ENCODE measurements at regions not wholly inside any gene's neighbourhood (a gene's known extent, or its start where the extent isn't known, plus 50 kb on each side); places are given as distances from the start of the nearest gene placed in this dataset.

DNA sequence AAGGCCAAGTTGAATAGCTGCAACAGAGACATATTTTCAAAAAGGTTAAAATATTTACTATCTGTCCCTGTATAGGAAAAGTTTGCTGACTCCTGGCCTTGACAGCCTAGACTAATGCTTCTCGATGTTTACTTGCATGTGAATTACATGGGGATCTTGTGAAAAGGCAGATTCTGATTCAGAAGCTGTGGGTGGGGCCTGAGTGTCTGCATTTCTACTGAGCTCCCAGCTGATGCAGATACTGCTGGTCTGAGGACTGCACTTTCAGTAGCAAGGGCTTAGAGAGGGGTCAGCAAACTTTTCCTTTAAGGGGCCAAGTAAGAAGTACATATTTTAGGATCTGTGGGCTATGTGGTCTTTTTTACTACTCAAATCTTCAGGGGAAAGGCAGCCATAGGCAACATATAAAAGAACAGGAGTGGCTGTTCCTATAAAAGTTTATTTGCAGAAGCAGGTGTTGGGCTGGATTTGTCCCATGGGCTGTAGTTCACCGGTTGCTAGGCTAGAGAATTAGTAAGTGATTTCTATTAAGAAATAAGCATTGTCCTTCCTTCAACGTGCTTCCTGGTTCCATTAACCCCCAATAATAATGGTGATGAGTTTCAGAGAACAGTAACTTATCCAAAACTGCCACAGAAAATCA, 97.2 kb upstream of the PDE5A start:
- no peaks in the 10 kb centered on the region for H3K9me3 ChIP-seq (replicated peaks; ENCODE audit: control insufficient read depth, insufficient read depth, low read length)
- ChIA-PET CTCF (no interaction called here), SMC1A (ENCODE audit: uncharacterized antibody, unreplicated experiment) (no interaction called here), POLR2A (no interaction called here), RAD21 (ENCODE audit: unreplicated experiment) (no interaction called here)
- H3K27ac ChIP-seq (ENCODE audit: control insufficient read depth, insufficient read depth): no peak overlapping the region
- H3K36me3 ChIP-seq (ENCODE audit: control insufficient read depth in 2 of 2, insufficient read depth in 2 of 2, low read length in 1 of 2): no peaks in the 10 kb centered on the region
- no peak for DNase-seq (ENCODE audit: low read depth, low spot score)
- FAIRE-seq: no peak
- in situ Hi-C loops (cut with MboI): no loop called here
- WGBS (ENCODE audit: insufficient coverage, insufficient replicate concordance, low lambda C conversion rate, missing lambda C conversion rate): 48% methylated on average over 3 of the region's 3 CpGs
- no peak overlapping the region for H3K4me3 ChIP-seq
- no peak for ATAC-seq
- intact Hi-C loops (cut with micrococcal nuclease; ENCODE audit: unreplicated experiment): no loop called here
- TF ChIP-seq SREBF1 (IDR thresholded peaks at IDR 0.05; ENCODE audit: low read length): no peak
- no TSS peak for BruUV-seq (replicated peaks)
- no peak overlapping the region for H3K4me2 ChIP-seq (ENCODE audit: control insufficient read depth, insufficient read depth)
- H3K4me1 ChIP-seq (ENCODE audit: control insufficient read depth, insufficient read depth, low read length): no peaks in the 10 kb centered on the region
- no peak overlapping the region for H3K9ac ChIP-seq (ENCODE audit: control insufficient read depth, insufficient read depth, low read length)
- no peak overlapping the region for H2AFZ ChIP-seq (ENCODE audit: control insufficient read depth, low read depth, low read length)
- H3K79me2 ChIP-seq (ENCODE audit: control insufficient read depth, insufficient read depth, low read length): no peaks in the 10 kb centered on the region
- H3K27me3 ChIP-seq (replicated peaks in 1 of 2; ENCODE audit: control insufficient read depth in 2 of 2, insufficient read depth in 2 of 2, low read length in 1 of 2): no peaks in the 10 kb centered on the region
- no peaks in the 10 kb centered on the region for H4K20me1 ChIP-seq (ENCODE audit: control insufficient read depth, insufficient read depth)

DNA sequence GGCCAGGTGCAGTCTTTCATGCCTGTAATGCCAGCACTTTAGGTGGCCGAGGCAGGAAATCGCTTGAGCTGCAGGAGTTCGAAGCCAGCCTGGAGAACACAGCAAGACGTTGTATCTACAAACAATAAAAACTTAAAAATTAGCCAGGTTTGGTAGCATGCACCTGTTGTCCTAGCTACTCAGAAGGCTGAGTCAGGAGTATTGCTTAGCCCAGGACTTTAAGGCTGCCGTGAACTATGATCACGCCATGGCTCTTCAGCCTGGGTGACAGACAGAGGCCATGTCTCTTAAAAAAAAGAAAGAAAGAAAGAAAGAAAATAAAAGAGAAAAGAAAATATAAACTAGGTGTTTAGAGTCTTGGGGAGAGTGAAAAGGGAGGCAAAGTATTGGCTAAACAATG, 96.4 kb upstream of the PDE5A start:
- ATAC-seq: no peak
- Histone ChIP-seq H3K27ac (ENCODE audit: control insufficient read depth, insufficient read depth) (no peak overlapping the region), H3K4me1 (ENCODE audit: control insufficient read depth, insufficient read depth, low read length) (no peaks in the 10 kb centered on the region), H3K9ac (ENCODE audit: control insufficient read depth, insufficient read depth, low read length) (no peak overlapping the region), H3K36me3 (ENCODE audit: control insufficient read depth in 2 of 2, insufficient read depth in 2 of 2, low read length in 1 of 2) (no peaks in the 10 kb centered on the region), H3K4me3 (no peak overlapping the region), H3K9me3 (replicated peaks; ENCODE audit: control insufficient read depth, insufficient read depth, low read length) (no peaks in the 10 kb centered on the region), H2AFZ (ENCODE audit: control insufficient read depth, low read depth, low read length) (no peak overlapping the region), H3K27me3 (replicated peaks in 1 of 2; ENCODE audit: control insufficient read depth in 2 of 2, insufficient read depth in 2 of 2, low read length in 1 of 2) (no peaks in the 10 kb centered on the region), H3K4me2 (ENCODE audit: control insufficient read depth, insufficient read depth) (no peak overlapping the region), H4K20me1 (ENCODE audit: control insufficient read depth, insufficient read depth) (no peaks in the 10 kb centered on the region), H3K79me2 (ENCODE audit: control insufficient read depth, insufficient read depth, low read length) (no peaks in the 10 kb centered on the region)
- TF ChIP-seq, protein P1, sequence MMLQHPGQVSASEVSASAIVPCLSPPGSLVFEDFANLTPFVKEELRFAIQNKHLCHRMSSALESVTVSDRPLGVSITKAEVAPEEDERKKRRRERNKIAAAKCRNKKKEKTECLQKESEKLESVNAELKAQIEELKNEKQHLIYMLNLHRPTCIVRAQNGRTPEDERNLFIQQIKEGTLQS (IDR thresholded peaks at IDR 0.05; ENCODE audit: borderline replicate concordance, extremely low read depth, low read depth, low read length): no peak
- no peak for TF ChIP-seq CREM (IDR thresholded peaks at IDR 0.05; ENCODE audit: low read depth)
- no peak for TF ChIP-seq ATF7 (IDR thresholded peaks at IDR 0.05; ENCODE audit: low read depth)
- no peak for TF ChIP-seq CBX3 (IDR thresholded peaks at IDR 0.05; ENCODE audit: borderline replicate concordance, low read depth)
- no peak for TF ChIP-seq RB1 (IDR thresholded peaks at IDR 0.05; ENCODE audit: borderline replicate concordance)
- no peak for TF ChIP-seq KDM1A (IDR thresholded peaks at IDR 0.05; ENCODE audit: borderline replicate concordance)
- no peak for TF ChIP-seq EP300 (IDR thresholded peaks at IDR 0.05; ENCODE audit: borderline replicate concordance in 1 of 2, control insufficient read depth in 1 of 2, low read depth in 2 of 2, low read length in 2 of 2)
- FAIRE-seq: no peak
- SMC1A ChIA-PET (ENCODE audit: uncharacterized antibody, unreplicated experiment): no interaction called here
- RAD21 ChIA-PET (ENCODE audit: unreplicated experiment): no interaction called here
- intact Hi-C loops (cut with micrococcal nuclease; ENCODE audit: unreplicated experiment): no loop called here
- no TSS peak for BruUV-seq (replicated peaks)
- CTCF ChIA-PET: interaction anchor here (0.6 kb wide), 1 partner anchor 178 kb away, joined by 3 read pairs; no protein-coding TSS in a partner anchor
- WGBS (ENCODE audit: insufficient coverage, insufficient replicate concordance, low lambda C conversion rate, missing lambda C conversion rate): 28% methylated on average over 6 of the region's 6 CpGs
- in situ Hi-C loops (cut with MboI): no loop called here
- no peak for DNase-seq (ENCODE audit: low read depth, low spot score)
- POLR2A ChIA-PET: no interaction called here

Data from GM12878 (cell line).